H9 (cell line): ENCODE measurements at regions not wholly inside any gene's neighbourhood (a gene's known extent, or its start where the extent isn't known, plus 50 kb on each side); places are given as distances from the start of the nearest gene placed in this dataset.

Source experiments
- DNase-seq: peaks from one replicate; pipeline ENCODE4 v3.0.0-alpha.2; 2017
- H2AFZ ChIP-seq: one replicate; pipeline ENCODE4 v1.6.1; 2013; ENCODE audit warnings: mild to moderate bottlenecking, low read length, control low read depth, moderate library complexity
- H2AK5ac ChIP-seq: 2 replicates; pipeline ENCODE4 v1.6.1; 2013; ENCODE audit warnings: low read length, control low read depth, mixed read lengths; ENCODE audit not compliant: insufficient read length
- H2BK120ac ChIP-seq: one replicate; pipeline ENCODE4 v1.6.1; 2013; ENCODE audit warnings: low read depth, mild to moderate bottlenecking, low read length, control low read depth, inconsistent platforms; ENCODE audit not compliant: poor library complexity, severe bottlenecking
- H2BK12ac ChIP-seq: 2 replicates; pipeline ENCODE4 v1.6.1; 2013; ENCODE audit warnings: low read length, control low read depth, mixed read lengths, low read depth; ENCODE audit not compliant: insufficient read length
- H2BK15ac ChIP-seq: 2 replicates; pipeline ENCODE4 v1.6.1; 2013; ENCODE audit warnings: low read depth, low read length, control low read depth
- H2BK20ac ChIP-seq: one replicate; pipeline ENCODE4 v1.6.1; 2013; ENCODE audit warnings: low read depth, mild to moderate bottlenecking, low read length, control low read depth, inconsistent platforms; ENCODE audit not compliant: poor library complexity, severe bottlenecking
- H2BK5ac ChIP-seq: 2 replicates; pipeline ENCODE4 v1.6.1; 2013; ENCODE audit warnings: low read length, control low read depth, mixed read lengths; ENCODE audit not compliant: insufficient read length
- H3K14ac ChIP-seq: 2 replicates; pipeline ENCODE4 v1.6.1; 2013; ENCODE audit warnings: low read length, control low read depth; ENCODE audit not compliant: insufficient read depth
- H3K18ac ChIP-seq: 2 replicates; pipeline ENCODE4 v1.6.1; 2013; ENCODE audit warnings: low read depth, mild to moderate bottlenecking, mixed read lengths, low read length, control low read depth; ENCODE audit not compliant: insufficient read length
- H3K23ac ChIP-seq: 2 replicates; pipeline ENCODE4 v1.6.1; 2013; ENCODE audit warnings: low read length, control low read depth, mixed read lengths, low read depth; ENCODE audit not compliant: insufficient read length
- H3K23me2 ChIP-seq: 2 replicates; pipeline ENCODE4 v1.6.1; 2013; ENCODE audit warnings: low read depth, mild to moderate bottlenecking, mixed read lengths, low read length, control low read depth; ENCODE audit not compliant: insufficient read length, poor library complexity, severe bottlenecking
- H3K27ac ChIP-seq: 2 replicates; pipeline ENCODE4 v1.5.1; 2013; ENCODE audit warnings: low read length, control low read depth, mixed read lengths, low read depth; ENCODE audit not compliant: insufficient read length
- H3K27me3 ChIP-seq: 2 replicates; pipeline ENCODE4 v1.6.1; 2013; ENCODE audit warnings: low read length, control low read depth, inconsistent platforms; ENCODE audit not compliant: insufficient read depth
- H3K4ac ChIP-seq: 2 replicates; pipeline ENCODE4 v1.6.1; 2013; ENCODE audit warnings: low read depth, mild to moderate bottlenecking, control low read depth, inconsistent platforms, low read length, moderate library complexity
- H3K4me1 ChIP-seq: 2 replicates; pipeline ENCODE4 v1.6.1; 2013; ENCODE audit warnings: low read length, control low read depth, inconsistent platforms; ENCODE audit not compliant: insufficient read depth
- H3K4me2 ChIP-seq: 2 replicates; pipeline ENCODE4 v1.6.1; 2013; ENCODE audit warnings: low read length, control low read depth, mixed read lengths; ENCODE audit not compliant: insufficient read length, insufficient read depth
- H3K56ac ChIP-seq: 2 replicates; pipeline ENCODE4 v1.6.1; 2013; ENCODE audit warnings: low read depth, mild to moderate bottlenecking, mixed read lengths, low read length, control low read depth; ENCODE audit not compliant: insufficient read length
- H3K79me1 ChIP-seq: 2 replicates; pipeline ENCODE4 v1.6.1; 2013; ENCODE audit warnings: low read depth, mild to moderate bottlenecking, moderate library complexity, low read length, control low read depth, inconsistent platforms; ENCODE audit not compliant: insufficient read depth, poor library complexity, severe bottlenecking
- H3K79me2 ChIP-seq: 2 replicates; pipeline ENCODE4 v1.6.1; 2013; ENCODE audit warnings: low read length, control low read depth, inconsistent platforms; ENCODE audit not compliant: insufficient read depth
- H3K9ac ChIP-seq: 2 replicates; pipeline ENCODE4 v1.6.1; 2013; ENCODE audit warnings: low read length, control low read depth, mixed read lengths; ENCODE audit not compliant: insufficient read length; ENCODE audit errors: extremely low read depth
- H3K9me3 ChIP-seq: one replicate; pipeline ENCODE4 v1.6.1; 2013; ENCODE audit warnings: low read depth, low read length, inconsistent platforms; ENCODE audit not compliant: control insufficient read depth
- H3T11ph ChIP-seq: one replicate; pipeline ENCODE4 v1.6.1; 2013; ENCODE audit warnings: mild to moderate bottlenecking, low read length, control low read depth, inconsistent platforms
- H4K20me1 ChIP-seq: one replicate; pipeline ENCODE4 v1.6.1; 2013; ENCODE audit not compliant: control insufficient read depth, insufficient read length, insufficient read depth
- H4K5ac ChIP-seq: 2 replicates; pipeline ENCODE4 v1.6.1; 2013; ENCODE audit warnings: low read depth, mild to moderate bottlenecking, mixed read lengths, low read length, control low read depth; ENCODE audit not compliant: insufficient read length
- H4K8ac ChIP-seq: replicated peaks from 2 replicates; pipeline ENCODE4 v1.6.1; 2013; ENCODE audit warnings: low read length, control low read depth, mixed read lengths, low read depth; ENCODE audit not compliant: insufficient read length
- H4K91ac ChIP-seq: 2 replicates; pipeline ENCODE4 v1.6.1; 2013; ENCODE audit warnings: low read depth, mild to moderate bottlenecking, moderate library complexity, mixed read lengths, low read length, control low read depth; ENCODE audit not compliant: insufficient read length
- H3K27ac Mint-ChIP-seq, 3 experiments: 2 replicates in 2 of 3; 3 replicates in 1 of 3; pipeline ENCODE4 v1.8.0; 2020 to 2021; ENCODE audit warnings: mixed read lengths in 3 of 3, mild to moderate bottlenecking in 1 of 3, moderate library complexity in 1 of 3
- H3K27me3 Mint-ChIP-seq: 2 replicates; pipeline ENCODE4 v1.8.0; 2021; ENCODE audit warnings: low read depth, mild to moderate bottlenecking, moderate library complexity, mixed read lengths
- H3K36me3 Mint-ChIP-seq, 3 experiments: 2 replicates in 2 of 3; 3 replicates in 1 of 3; pipeline ENCODE4 v1.8.0; 2020 to 2021; ENCODE audit warnings: low read depth in 3 of 3, mixed read lengths in 3 of 3; ENCODE audit not compliant: insufficient read depth in 1 of 3
- H3K4me1 Mint-ChIP-seq, 2 experiments: 2 replicates each; pipeline ENCODE4 v1.8.0; 2020; ENCODE audit warnings: mixed read lengths in 2 of 2
- H3K4me3 Mint-ChIP-seq, 2 experiments: 2 replicates in 1 of 2; 3 replicates in 1 of 2; pipeline ENCODE4 v1.8.0; 2020 to 2021; ENCODE audit warnings: mild to moderate bottlenecking in 2 of 2, mixed read lengths in 2 of 2, moderate library complexity in 1 of 2
- H3K9me3 Mint-ChIP-seq, 2 experiments: 2 replicates in 1 of 2; 3 replicates in 1 of 2; pipeline ENCODE4 v1.8.0; 2020; ENCODE audit warnings: mild to moderate bottlenecking in 2 of 2, mixed read lengths in 2 of 2, moderate library complexity in 1 of 2
- WGBS: extraction: QIAGEN DNeasy Blood & Tissue Kit; methylation state at CpG from one replicate; pipeline ENCODE4 v1.1.7; 2013; ENCODE audit warnings: missing lambda C conversion rate, low lambda C conversion rate, mixed read lengths; ENCODE audit not compliant: insufficient read length; ENCODE audit errors: extremely low coverage; 5-methylcytosine and 5-hydroxymethylcytosine counted together
- TF ChIP-seq, protein P1 (sequence below): fragments of 200-600 bp; sonication (generic); conservative IDR thresholded peaks from 3 replicates; pipeline ENCODE4 v1.8.0; 2021; ENCODE audit warnings: antibody characterized with exemption, mild to moderate bottlenecking

DNA sequence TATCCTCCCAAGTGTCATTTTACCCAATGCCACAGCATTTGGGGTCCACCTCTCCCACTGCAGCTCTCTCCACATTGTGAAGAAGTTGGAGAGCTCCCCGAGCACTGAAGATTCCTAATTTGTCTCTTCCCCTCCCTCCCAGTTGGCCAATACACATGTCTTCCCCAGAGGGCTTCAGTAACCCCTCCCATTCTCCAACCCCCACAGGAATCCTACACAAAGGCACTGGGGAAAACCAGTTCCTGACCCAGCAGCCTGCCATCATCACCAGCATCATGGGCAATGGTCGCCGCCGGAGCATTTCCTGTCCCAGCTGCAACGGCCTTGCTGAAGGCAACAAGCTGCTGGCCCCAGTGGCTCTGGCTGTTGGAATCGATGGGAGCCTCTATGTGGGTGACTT lies 87.3 kb upstream of the WWC1 start:
- no peak overlapping the region for H3K4ac ChIP-seq
- Mint-ChIP-seq H3K27ac (no peak overlapping the region), H3K36me3 (no peaks in the 10 kb centered on the region), H3K4me3 (no peak overlapping the region), H3K4me1 (peaks cover 12 to 25% of the 10 kb centered on the region in 2 experiments), H3K9me3 (no peaks in the 10 kb centered on the region), H3K27me3 (peaks cover 4% of the 10 kb centered on the region)
- no peak overlapping the region for H4K8ac ChIP-seq
- no peak overlapping the region for H4K5ac ChIP-seq
- no peaks in the 10 kb centered on the region for H4K20me1 ChIP-seq
- peak; percentile 36 for DNase-seq
- no peaks in the 10 kb centered on the region for H3K23me2 ChIP-seq
- no peak overlapping the region for H2AK5ac ChIP-seq
- no CpG with 5 or more reads among the region's 6 CpGs for WGBS
- no peak overlapping the region for H3K27ac ChIP-seq
- H2BK15ac ChIP-seq = no peak overlapping the region
- no peak overlapping the region for H3K14ac ChIP-seq
- H2AFZ ChIP-seq = no peak overlapping the region
- no peak overlapping the region for H2BK120ac ChIP-seq
- H3T11ph ChIP-seq = no peak overlapping the region
- H3K4me1 ChIP-seq = peaks cover 7% of the 10 kb centered on the region
- no peaks in the 10 kb centered on the region for H3K9me3 ChIP-seq
- H3K79me2 ChIP-seq = no peaks in the 10 kb centered on the region
- no peaks in the 10 kb centered on the region for H3K79me1 ChIP-seq
- no peaks in the 10 kb centered on the region for H3K27me3 ChIP-seq
- no peak overlapping the region for H3K23ac ChIP-seq
- TF ChIP-seq, protein P1, sequence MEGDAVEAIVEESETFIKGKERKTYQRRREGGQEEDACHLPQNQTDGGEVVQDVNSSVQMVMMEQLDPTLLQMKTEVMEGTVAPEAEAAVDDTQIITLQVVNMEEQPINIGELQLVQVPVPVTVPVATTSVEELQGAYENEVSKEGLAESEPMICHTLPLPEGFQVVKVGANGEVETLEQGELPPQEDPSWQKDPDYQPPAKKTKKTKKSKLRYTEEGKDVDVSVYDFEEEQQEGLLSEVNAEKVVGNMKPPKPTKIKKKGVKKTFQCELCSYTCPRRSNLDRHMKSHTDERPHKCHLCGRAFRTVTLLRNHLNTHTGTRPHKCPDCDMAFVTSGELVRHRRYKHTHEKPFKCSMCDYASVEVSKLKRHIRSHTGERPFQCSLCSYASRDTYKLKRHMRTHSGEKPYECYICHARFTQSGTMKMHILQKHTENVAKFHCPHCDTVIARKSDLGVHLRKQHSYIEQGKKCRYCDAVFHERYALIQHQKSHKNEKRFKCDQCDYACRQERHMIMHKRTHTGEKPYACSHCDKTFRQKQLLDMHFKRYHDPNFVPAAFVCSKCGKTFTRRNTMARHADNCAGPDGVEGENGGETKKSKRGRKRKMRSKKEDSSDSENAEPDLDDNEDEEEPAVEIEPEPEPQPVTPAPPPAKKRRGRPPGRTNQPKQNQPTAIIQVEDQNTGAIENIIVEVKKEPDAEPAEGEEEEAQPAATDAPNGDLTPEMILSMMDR = no peak
- no peak overlapping the region for H2BK5ac ChIP-seq
- H3K18ac ChIP-seq = no peak overlapping the region
- H2BK12ac ChIP-seq = no peak overlapping the region
- H4K91ac ChIP-seq = no peak overlapping the region
- H3K56ac ChIP-seq = no peak overlapping the region
- H2BK20ac ChIP-seq = no peak overlapping the region
- no peak overlapping the region for H3K9ac ChIP-seq
- no peak overlapping the region for H3K4me2 ChIP-seq
